Neuronal stem cell (in vitro differentiated cells): ENCODE measurements at regions not wholly inside any gene's neighbourhood (a gene's known extent, or its start where the extent isn't known, plus 50 kb on each side); places are given as distances from the start of the nearest gene placed in this dataset.

ENCODE experiments used
- DNase-seq: peaks from one replicate; pipeline ENCODE4 v3.0.0-alpha.2; 2013; ENCODE audit warnings: low spot score
- H2AFZ ChIP-seq: one replicate; pipeline ENCODE4 v1.6.1; 2013; ENCODE audit warnings: mild to moderate bottlenecking, low read length, inconsistent platforms
- H2AK5ac ChIP-seq: 2 replicates; pipeline ENCODE4 v1.6.1; 2013; ENCODE audit warnings: low read depth, mild to moderate bottlenecking, inconsistent platforms, low read length, moderate library complexity, mixed read lengths
- H2BK120ac ChIP-seq: 2 replicates; pipeline ENCODE4 v1.6.1; 2013; ENCODE audit warnings: low read depth, mild to moderate bottlenecking, inconsistent platforms, low read length, moderate library complexity, mixed read lengths
- H2BK12ac ChIP-seq: one replicate; pipeline ENCODE4 v1.6.1; 2013; ENCODE audit warnings: low read length, inconsistent platforms
- H2BK15ac ChIP-seq: 2 replicates; pipeline ENCODE4 v1.6.1; 2013; ENCODE audit warnings: mild to moderate bottlenecking, low read length, inconsistent platforms, mixed read lengths
- H2BK5ac ChIP-seq: one replicate; pipeline ENCODE4 v1.6.1; 2013; ENCODE audit warnings: inconsistent platforms, mild to moderate bottlenecking, low read length, moderate library complexity
- H3K14ac ChIP-seq: one replicate; pipeline ENCODE4 v1.6.1; 2013; ENCODE audit warnings: low read length, inconsistent platforms
- H3K18ac ChIP-seq: 2 replicates; pipeline ENCODE4 v1.6.1; 2013; ENCODE audit warnings: low read length, inconsistent platforms
- H3K23ac ChIP-seq: 2 replicates; pipeline ENCODE4 v1.6.1; 2013; ENCODE audit warnings: low read depth, mild to moderate bottlenecking, mixed read lengths, low read length, inconsistent platforms; ENCODE audit not compliant: poor library complexity
- H3K27ac ChIP-seq: replicated peaks from 3 replicates; pipeline ENCODE4 v1.5.1; 2013; ENCODE audit warnings: low read length, inconsistent platforms
- H3K27me3 ChIP-seq, 3 experiments: 2 replicates each; pipeline ENCODE4 v1.6.1; 2013; ENCODE audit warnings: low read length in 3 of 3, mild to moderate bottlenecking in 2 of 3, inconsistent platforms in 1 of 3, low read depth in 1 of 3, mixed read lengths in 1 of 3, moderate library complexity in 1 of 3; ENCODE audit not compliant: control insufficient read depth in 3 of 3, insufficient read depth in 3 of 3
- H3K36me3 ChIP-seq, 2 donors: replicated peaks in 1 of 2; 2 replicates each; pipeline ENCODE4 v1.6.1; 2013; ENCODE audit warnings: low read length in 2 of 2; ENCODE audit not compliant: control insufficient read depth in 2 of 2, insufficient read depth in 2 of 2
- H3K4ac ChIP-seq: 2 replicates; pipeline ENCODE4 v1.6.1; 2013; ENCODE audit warnings: inconsistent platforms, mild to moderate bottlenecking, low read length, moderate library complexity
- H3K4me1 ChIP-seq, 2 donors: 1 replicate in 1 of 2; 2 replicates in 1 of 2; pipeline ENCODE4 v1.6.1; 2013; ENCODE audit warnings: low read length in 2 of 2, low read depth in 1 of 2; ENCODE audit not compliant: control insufficient read depth in 2 of 2, insufficient read depth in 1 of 2
- H3K4me2 ChIP-seq: one replicate; pipeline ENCODE4 v1.6.1; 2013; ENCODE audit warnings: mild to moderate bottlenecking, low read length, inconsistent platforms; ENCODE audit not compliant: insufficient read depth, poor library complexity, severe bottlenecking
- H3K4me3 ChIP-seq, 2 donors: 2 replicates each; pipeline ENCODE4 v1.5.1; 2013; ENCODE audit warnings: low read length in 2 of 2, mild to moderate bottlenecking in 2 of 2, inconsistent platforms in 1 of 2, moderate library complexity in 1 of 2
- H3K79me1 ChIP-seq: one replicate; pipeline ENCODE4 v1.6.1; 2013; ENCODE audit warnings: low read depth, mild to moderate bottlenecking, inconsistent platforms, low read length, moderate library complexity
- H3K9ac ChIP-seq: one replicate; pipeline ENCODE4 v1.6.1; 2013; ENCODE audit warnings: mild to moderate bottlenecking, low read depth, low read length, inconsistent platforms; ENCODE audit not compliant: poor library complexity
- H3K9me3 ChIP-seq, 2 donors: replicated peaks in 1 of 2; 2 replicates each; pipeline versions ENCODE3 to v1.6.1; 2013; ENCODE audit warnings: low read length in 2 of 2, mild to moderate bottlenecking in 2 of 2, inconsistent platforms in 1 of 2, low read depth in 1 of 2, mixed read lengths in 1 of 2, moderate library complexity in 1 of 2; ENCODE audit not compliant: control insufficient read depth in 2 of 2, insufficient read depth in 1 of 2
- H4K8ac ChIP-seq: one replicate; pipeline ENCODE4 v1.6.1; 2013; ENCODE audit warnings: low read depth, mild to moderate bottlenecking, inconsistent platforms, low read length, moderate library complexity
- H4K91ac ChIP-seq: one replicate; pipeline ENCODE4 v1.6.1; 2013; ENCODE audit warnings: low read length, low read depth, mild to moderate bottlenecking, inconsistent platforms; ENCODE audit not compliant: poor library complexity
- WGBS, 2 donors: extraction: QIAGEN DNeasy Blood & Tissue Kit; methylation state at CpG; one replicate each; pipeline ENCODE4 v1.1.7; 2013; ENCODE audit warnings: missing lambda C conversion rate in 2 of 2, mixed read lengths in 1 of 2; ENCODE audit not compliant: insufficient read length in 2 of 2, insufficient replicate concordance in 1 of 2; ENCODE audit errors: extremely low coverage in 2 of 2; 5-methylcytosine and 5-hydroxymethylcytosine counted together

DNA sequence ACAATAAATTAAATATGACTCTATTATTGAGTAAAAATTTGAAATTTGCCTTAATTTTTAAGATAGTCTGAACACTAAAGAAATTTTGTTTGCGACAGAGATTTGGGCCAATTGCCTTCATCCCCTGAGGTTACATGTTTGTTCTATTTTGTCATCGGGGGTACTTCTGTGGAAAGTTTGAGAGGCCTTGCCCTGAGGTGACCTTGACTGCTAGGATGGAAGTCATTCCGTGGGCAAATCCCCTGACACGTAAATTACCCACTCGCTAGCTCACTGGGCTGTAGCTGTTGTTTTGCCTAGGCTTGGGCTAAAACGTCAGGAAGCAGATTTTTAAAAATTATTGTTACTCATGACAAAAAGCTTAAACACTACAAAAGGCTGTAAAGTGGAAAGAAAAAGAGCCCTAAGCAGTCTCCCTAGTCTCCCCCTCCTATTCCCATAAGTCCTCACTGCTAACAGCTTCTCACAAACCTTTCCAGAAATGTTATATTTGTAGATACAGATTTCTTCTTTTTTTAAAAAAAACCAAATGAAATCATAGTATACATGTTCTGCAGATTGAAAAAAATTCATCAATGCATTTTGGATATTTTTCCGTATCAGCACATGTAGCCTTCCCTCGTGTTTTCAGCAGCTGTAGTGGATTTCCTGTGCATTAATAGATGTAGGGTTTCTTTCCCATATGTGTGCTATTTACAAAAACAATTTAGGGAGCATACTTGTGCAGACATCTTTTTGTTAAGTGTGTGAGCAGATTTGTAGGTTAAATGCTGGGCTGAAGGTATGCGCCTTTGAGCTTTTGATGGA lies 142.7 kb downstream of the MRPS6 start:
- Histone ChIP-seq H4K91ac (no peak overlapping the region), H3K4ac (no peak overlapping the region), H3K36me3 (no peaks in the 10 kb centered on the region), H3K27me3 (no peaks in the 10 kb centered on the region), H4K8ac (no peak overlapping the region), H3K18ac (no peak overlapping the region), H3K4me3 (no peak overlapping the region), H2BK12ac (no peak overlapping the region), H2BK120ac (no peak overlapping the region), H3K27ac (no peak overlapping the region), H3K9ac (no peak overlapping the region), H2BK15ac (no peak overlapping the region), H3K4me2 (no peak overlapping the region), H3K14ac (no peak overlapping the region), H3K4me1 (peaks cover 0 to 9% of the 10 kb centered on the region in 2 donors), H2AK5ac (no peak overlapping the region), H3K23ac (no peak overlapping the region), H2BK5ac (no peak overlapping the region), H3K79me1 (no peaks in the 10 kb centered on the region), H3K9me3 (no peaks in the 10 kb centered on the region), H2AFZ (no peak overlapping the region)
- no CpG with 5 or more reads among the region's 9 CpGs for WGBS, 2 donors
- DNase-seq = no peak

DNA sequence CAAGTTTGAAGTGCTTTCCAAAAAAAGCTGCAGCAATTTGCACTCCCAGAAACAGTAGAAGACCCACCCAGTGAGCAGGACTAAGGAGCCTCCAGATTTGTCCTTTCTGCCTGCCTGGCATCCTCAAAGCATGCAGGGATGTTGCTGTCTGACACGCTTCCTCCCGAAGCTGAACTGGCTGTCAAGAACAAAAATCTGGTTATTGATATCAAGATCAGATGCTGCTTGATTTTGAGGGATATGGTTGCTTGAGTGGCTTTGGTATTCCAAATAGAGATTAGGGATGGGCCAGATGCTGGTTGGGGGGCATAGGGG lies 143.3 kb downstream of the MRPS6 start:
- Histone ChIP-seq H4K91ac (no peak overlapping the region), H2AK5ac (no peak overlapping the region), H2BK15ac (no peak overlapping the region), H3K9ac (no peak overlapping the region), H3K4me2 (no peak overlapping the region), H2BK120ac (no peak overlapping the region), H3K4ac (no peak overlapping the region), H3K27me3 (no peaks in the 10 kb centered on the region), H3K4me1 (peaks cover 0 to 9% of the 10 kb centered on the region in 2 donors), H4K8ac (no peak overlapping the region), H3K27ac (no peak overlapping the region), H2AFZ (no peak overlapping the region), H2BK12ac (no peak overlapping the region), H2BK5ac (no peak overlapping the region), H3K4me3 (peak overlapping the region in 1 of 2 donors; percentile 58), H3K18ac (no peak overlapping the region), H3K23ac (no peak overlapping the region), H3K9me3 (no peaks in the 10 kb centered on the region), H3K14ac (no peak overlapping the region), H3K36me3 (no peaks in the 10 kb centered on the region), H3K79me1 (no peaks in the 10 kb centered on the region)
- DNase-seq = no peak
- WGBS, 2 donors = no CpG with 5 or more reads among the region's 2 CpGs

DNA sequence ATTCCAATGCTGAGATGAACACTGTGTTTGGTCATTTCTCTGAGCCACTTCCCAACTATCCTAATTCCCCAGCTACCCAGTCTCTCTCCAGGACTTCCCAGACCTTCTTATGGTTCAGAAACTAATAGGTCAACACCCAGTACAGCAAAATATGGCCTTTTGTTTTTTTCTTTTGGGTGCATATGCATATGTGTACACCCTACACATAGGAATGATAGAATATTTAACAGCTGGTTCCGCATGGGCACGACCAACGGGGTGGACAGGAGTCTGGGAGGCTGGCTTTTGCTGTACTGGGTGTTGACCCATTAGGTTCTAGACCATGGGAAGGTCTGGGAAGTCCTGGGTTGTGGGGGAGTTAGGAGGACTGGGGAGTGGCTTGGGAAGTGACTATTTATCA lies 143.9 kb downstream of the MRPS6 start:
- Histone ChIP-seq H3K79me1 (no peaks in the 10 kb centered on the region), H3K9ac (no peak overlapping the region), H3K18ac (no peak overlapping the region), H3K23ac (no peak overlapping the region), H3K36me3 (no peaks in the 10 kb centered on the region), H3K4me2 (no peak overlapping the region), H3K27me3 (no peaks in the 10 kb centered on the region), H2BK120ac (no peak overlapping the region), H3K4me1 (peaks cover 0 to 9% of the 10 kb centered on the region in 2 donors), H3K27ac (no peak overlapping the region), H4K91ac (no peak overlapping the region), H3K9me3 (no peaks in the 10 kb centered on the region), H2BK5ac (no peak overlapping the region), H2AFZ (no peak overlapping the region), H2AK5ac (no peak overlapping the region), H3K4me3 (no peak overlapping the region), H4K8ac (no peak overlapping the region), H2BK15ac (no peak overlapping the region), H3K14ac (no peak overlapping the region), H2BK12ac (no peak overlapping the region), H3K4ac (no peak overlapping the region)
- DNase-seq = no peak
- no CpG with 5 or more reads among the region's 3 CpGs for WGBS, 2 donors

DNA sequence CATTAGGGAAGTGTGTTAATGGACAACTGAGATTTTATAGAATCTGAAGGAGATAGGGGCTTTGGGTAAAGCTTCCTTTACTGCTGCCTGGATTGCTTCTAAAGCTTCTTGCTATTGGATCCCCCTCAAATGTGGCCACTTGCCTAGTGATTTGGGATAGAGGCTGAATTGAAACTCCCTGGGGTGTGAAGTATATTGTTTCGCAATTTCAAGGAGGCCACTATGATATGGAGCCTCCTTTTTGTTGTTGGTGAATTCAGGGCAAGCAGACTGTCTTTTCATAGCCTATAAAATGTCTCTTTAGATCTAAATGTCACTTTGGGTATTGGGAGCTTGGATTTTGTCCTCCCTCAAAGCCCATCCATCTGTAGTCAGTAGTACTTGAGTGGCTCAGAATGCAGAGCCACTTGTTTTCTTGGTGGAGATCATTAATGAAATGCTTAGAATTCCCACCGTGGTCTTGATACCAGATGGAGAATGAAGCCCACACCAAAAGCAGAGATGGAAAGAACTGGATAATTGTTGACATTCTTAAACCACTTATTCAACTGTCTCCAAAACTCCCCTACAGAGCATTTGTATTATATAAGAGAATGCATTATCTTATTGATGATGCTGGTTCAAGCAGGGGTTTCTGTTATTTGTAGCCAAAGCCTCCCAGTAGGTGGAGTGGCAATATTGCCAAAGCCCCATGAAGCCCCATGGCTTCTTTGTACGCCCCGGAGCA lies 144.3 kb upstream of the KCNE2 start:
- Histone ChIP-seq H3K27ac (no peak overlapping the region), H3K4ac (no peak overlapping the region), H3K36me3 (no peaks in the 10 kb centered on the region), H2BK5ac (no peak overlapping the region), H3K4me3 (no peak overlapping the region), H2BK12ac (no peak overlapping the region), H2BK120ac (no peak overlapping the region), H2BK15ac (no peak overlapping the region), H4K8ac (no peak overlapping the region), H3K14ac (no peak overlapping the region), H2AFZ (peak overlapping the region; percentile 58), H2AK5ac (no peak overlapping the region), H3K4me1 (peaks cover 0 to 9% of the 10 kb centered on the region in 2 donors), H3K9ac (no peak overlapping the region), H3K9me3 (no peaks in the 10 kb centered on the region), H3K79me1 (no peaks in the 10 kb centered on the region), H3K23ac (no peak overlapping the region), H3K27me3 (no peaks in the 10 kb centered on the region), H4K91ac (no peak overlapping the region), H3K18ac (no peak overlapping the region), H3K4me2 (no peak overlapping the region)
- no CpG with 5 or more reads among the region's 4 CpGs for WGBS, 2 donors
- no peak for DNase-seq
